Left ventricle myocardium superior (tissue), 1 donor: ENCODE measurements at regions not wholly inside any gene's neighbourhood (a gene's known extent, or its start where the extent isn't known, plus 50 kb on each side); places are given as distances from the start of the nearest gene placed in this dataset.
"Not testable (repeated sequence)": the region's sequence is repeated elsewhere in the genome, so short reads cannot be mapped to it uniquely, and the experiment has no call there.

Experiments used
- ATAC-seq: fragments of 200-7000 bp; cut with Tn5 transposase; one replicate; pipeline ENCODE4 v1.9.1; 2020; ENCODE audit warnings: mild to moderate bottlenecking, moderate library complexity
- DNase-seq: peaks from one replicate; pipeline ENCODE4 v3.0.0-alpha.2; 2020
- intact Hi-C: fragments of 100-400 bp; cut with micrococcal nuclease; formaldehyde crosslinking; loops from one replicate; pipeline ENCODE4 v1.11.0; 2022
- donor health status: DM: no; HTN: yes; CAD: no; lungs with severe emphysema.

GRCh38 chr6:139531148-139532115 lies 157.0 kb upstream of the CITED2 start:
- ATAC-seq (no peak), DNase-seq (no peak)
- intact Hi-C loops: no loop called here

GRCh38 chr6:139530561-139530960 lies 156.1 kb upstream of the CITED2 start:
- intact Hi-C loops: no loop called here
- ATAC-seq (no peak), DNase-seq (no peak)

GRCh38 chr6:139529420-139529819 lies 155.0 kb upstream of the CITED2 start:
- intact Hi-C loops: no loop called here
- ATAC-seq: no peak
- no peak for DNase-seq

GRCh38 chr6:139528471-139528870 lies 154.0 kb upstream of the CITED2 start:
- no peak for DNase-seq
- ATAC-seq: no peak
- intact Hi-C loops: no loop called here

- intact Hi-C loops: no loop called here
- ATAC-seq: no peak
- no peak for DNase-seq
Measured at GRCh38 chr6:139525415-139525814, 151.0 kb upstream of the CITED2 start.

- DNase-seq (no peak), ATAC-seq (no peak)
- intact Hi-C loops: no loop called here
Measured at GRCh38 chr6:139523986-139524385, 149.5 kb upstream of the CITED2 start.

- ATAC-seq (no peak), DNase-seq (no peak)
- intact Hi-C loops: no loop called here
Measured at GRCh38 chr6:139522511-139523220, 148.2 kb upstream of the CITED2 start.

- no peak for ATAC-seq
- DNase-seq: no peak
- intact Hi-C loops: no loop called here
Measured at GRCh38 chr6:139521338-139521737, 146.9 kb upstream of the CITED2 start.

GRCh38 chr6:139520321-139520768 lies 145.9 kb upstream of the CITED2 start:
- intact Hi-C loops: no loop called here
- ATAC-seq (no peak), DNase-seq (no peak)

GRCh38 chr6:139519571-139520031 lies 145.2 kb upstream of the CITED2 start:
- ATAC-seq: peak; percentile 28

GRCh38 chr6:139519097-139519496 lies 144.6 kb upstream of the CITED2 start:
- ATAC-seq (no peak), DNase-seq (no peak)
- intact Hi-C loops: no loop called here

More at GRCh38 chr6:139519571-139520031, 145.2 kb upstream of the CITED2 start:
- intact Hi-C loops: no loop called here
- DNase-seq: no peak

GRCh38 chr6:139518556-139519091 lies 144.2 kb upstream of the CITED2 start:
- ATAC-seq: no peak
- intact Hi-C loops: no loop called here
- no peak for DNase-seq

GRCh38 chr6:139517998-139518555 lies 143.6 kb upstream of the CITED2 start:
- DNase-seq, ATAC-seq, intact Hi-C loops: not testable (repeated sequence)

- intact Hi-C loops: no loop called here
- no peak for ATAC-seq
Measured at GRCh38 chr6:139515511-139515910, 141.1 kb upstream of the CITED2 start.

GRCh38 chr6:139514819-139515218 lies 140.4 kb upstream of the CITED2 start:
- ATAC-seq (no peak), DNase-seq (no peak)
- intact Hi-C loops: no loop called here

More at GRCh38 chr6:139515511-139515910, 141.1 kb upstream of the CITED2 start:
- no peak for DNase-seq

- peak; percentile 55 for DNase-seq
- intact Hi-C loops: no loop called here
- peak; percentile 99 for ATAC-seq
Measured at GRCh38 chr6:139510040-139510790, 135.8 kb upstream of the CITED2 start.

GRCh38 chr6:139509167-139509566 lies 134.7 kb upstream of the CITED2 start:
- intact Hi-C loops: no loop called here
- ATAC-seq (no peak), DNase-seq (no peak)

- intact Hi-C loops: no loop called here
- DNase-seq (no peak), ATAC-seq (no peak)
Measured at GRCh38 chr6:139508576-139508975, 134.1 kb upstream of the CITED2 start.

- intact Hi-C loops: no loop called here
- ATAC-seq (no peak), DNase-seq (no peak)
Measured at GRCh38 chr6:139508023-139508422, 133.6 kb upstream of the CITED2 start.
